ENCODE measurements at regions not wholly inside any gene's neighbourhood (a gene's known extent, or its start where the extent isn't known, plus 50 kb on each side); places are given as distances from the start of the nearest gene placed in this dataset.

- Histone ChIP-seq H3K4me3 (ENCODE audit: low read length) (no peak overlapping the region), H3K79me2 (replicated peaks; ENCODE audit: insufficient read depth, low read length) (no peaks in the 10 kb centered on the region), H4K20me1 (ENCODE audit: insufficient read depth) (no peaks in the 10 kb centered on the region), H3K36me3 (ENCODE audit: insufficient read depth, low read length) (no peaks in the 10 kb centered on the region), H3F3A (ENCODE audit: insufficient read depth, low read length, poor library complexity, severe bottlenecking) (no peaks in the 10 kb centered on the region), H3K9me3 (ENCODE audit: low read length) (no peaks in the 10 kb centered on the region), H2AFZ (ENCODE audit: low read depth, low read length) (no peak overlapping the region), H3K9me2 (ENCODE audit: insufficient read depth, low read length) (no peaks in the 10 kb centered on the region), H3K27me3 (ENCODE audit: insufficient read depth, low read depth, low read length) (no peaks in the 10 kb centered on the region), H3K9ac (ENCODE audit: low read length) (no peak overlapping the region), H3K4me2 (ENCODE audit: low read length) (no peak overlapping the region), H3K27ac (ENCODE audit: low read length) (no peak overlapping the region)
- TF ChIP-seq CTCF (IDR thresholded peaks at IDR 0.05; ENCODE audit: poor library complexity, severe bottlenecking), result no peak
- no peak for TF ChIP-seq RAD21 (conservative IDR thresholded peaks at IDR 0.05)
- TF ChIP-seq TAF1 (IDR thresholded peaks at IDR 0.05; ENCODE audit: low read depth), result no peak
Observed at GRCh38 chr9:8252445-8252844, 452.9 kb upstream of the DMAC1 start.

- H2AFZ ChIP-seq (ENCODE audit: low read depth, low read length), result no peak overlapping the region
- H3K27ac ChIP-seq (ENCODE audit: low read length), result no peak overlapping the region
Observed at GRCh38 chr9:8251566-8251965, 452.0 kb upstream of the DMAC1 start.

More at GRCh38 chr9:8251566-8251965, 452.0 kb upstream of the DMAC1 start:
- Histone ChIP-seq H3K9me3 (ENCODE audit: low read length) (no peaks in the 10 kb centered on the region), H3K27me3 (ENCODE audit: insufficient read depth, low read depth, low read length) (no peaks in the 10 kb centered on the region), H3K36me3 (ENCODE audit: insufficient read depth, low read length) (no peaks in the 10 kb centered on the region), H3F3A (ENCODE audit: insufficient read depth, low read length, poor library complexity, severe bottlenecking) (no peaks in the 10 kb centered on the region), H3K9me2 (ENCODE audit: insufficient read depth, low read length) (no peaks in the 10 kb centered on the region), H3K9ac (ENCODE audit: low read length) (no peak overlapping the region), H3K4me3 (ENCODE audit: low read length) (no peak overlapping the region), H3K4me2 (ENCODE audit: low read length) (no peak overlapping the region), H3K79me2 (replicated peaks; ENCODE audit: insufficient read depth, low read length) (no peaks in the 10 kb centered on the region), H4K20me1 (ENCODE audit: insufficient read depth) (no peaks in the 10 kb centered on the region)
- TF ChIP-seq POLR2AphosphoS5 (IDR thresholded peaks at IDR 0.05) (no peak), RAD21 (conservative IDR thresholded peaks at IDR 0.05) (no peak), TAF1 (IDR thresholded peaks at IDR 0.05; ENCODE audit: low read depth) (no peak), EP300 (conservative IDR thresholded peaks at IDR 0.05; ENCODE audit: poor library complexity, severe bottlenecking) (no peak), EZH2 (IDR thresholded peaks at IDR 0.05; ENCODE audit: borderline replicate concordance, insufficient read depth, low read length, poor library complexity, severe bottlenecking) (no peak), SMC3 (conservative IDR thresholded peaks at IDR 0.05; ENCODE audit: poor library complexity) (no peak), MXI1 (conservative IDR thresholded peaks at IDR 0.05; ENCODE audit: poor library complexity, severe bottlenecking) (no peak), REST (IDR thresholded peaks at IDR 0.05; ENCODE audit: borderline replicate concordance) (no peak), CTCF (IDR thresholded peaks at IDR 0.05; ENCODE audit: poor library complexity, severe bottlenecking) (no peak)
